ENCODE measurements at regions not wholly inside any gene's neighbourhood (a gene's known extent, or its start where the extent isn't known, plus 50 kb on each side); places are given as distances from the start of the nearest gene placed in this dataset.

GRCh38 chr10:10211409-10211808 lies 806.3 kb upstream of the CELF2 start:
- DNase-seq (no peak), ATAC-seq (no peak)

- DNase-seq = no peak
These were observed 804.4 kb upstream of the CELF2 start for GRCh38 chr10:10213237-10213636.

GRCh38 chr10:10222304-10222841 lies 795.3 kb upstream of the CELF2 start:
- DNase-seq (no peak), ATAC-seq (no peak)

More at GRCh38 chr10:10213237-10213636, 804.4 kb upstream of the CELF2 start:
- no peak for ATAC-seq

- ATAC-seq = no peak
- no peak for DNase-seq
These were observed 794.5 kb upstream of the CELF2 start for GRCh38 chr10:10223131-10223530.

- DNase-seq = no peak
- no peak for ATAC-seq
These were observed 792.5 kb upstream of the CELF2 start for GRCh38 chr10:10225136-10225676.

GRCh38 chr10:10233229-10233628 lies 784.4 kb upstream of the CELF2 start:
- DNase-seq (no peak), ATAC-seq (no peak)

GRCh38 chr10:10235003-10235402 lies 782.7 kb upstream of the CELF2 start:
- ATAC-seq (no peak), DNase-seq (no peak)

- ATAC-seq (no peak), DNase-seq (no peak)
These were observed 770.1 kb upstream of the CELF2 start for GRCh38 chr10:10247585-10247984.

GRCh38 chr10:10256860-10257259 lies 760.8 kb upstream of the CELF2 start:
- ATAC-seq = no peak
- no peak for DNase-seq

- no peak for ATAC-seq
- DNase-seq = no peak
These were observed 758.7 kb upstream of the CELF2 start for GRCh38 chr10:10259013-10259412.

- ATAC-seq (no peak), DNase-seq (no peak)
These were observed 747.3 kb upstream of the CELF2 start for GRCh38 chr10:10270126-10271050.

GRCh38 chr10:10271639-10272192 lies 746.0 kb upstream of the CELF2 start:
- DNase-seq (no peak), ATAC-seq (peak; percentile 32)

- DNase-seq (no peak), ATAC-seq (no peak)
These were observed 744.0 kb upstream of the CELF2 start for GRCh38 chr10:10273661-10274060.

- ATAC-seq (no peak), DNase-seq (no peak)
These were observed 737.8 kb upstream of the CELF2 start for GRCh38 chr10:10279906-10280305.

- ATAC-seq (no peak), DNase-seq (no peak)
These were observed 725.2 kb upstream of the CELF2 start for GRCh38 chr10:10292501-10292900.

GRCh38 chr10:10293041-10293440 lies 724.6 kb upstream of the CELF2 start:
- DNase-seq = no peak

GRCh38 chr10:10293481-10293951 lies 724.2 kb upstream of the CELF2 start:
- ATAC-seq = no peak
- no peak for DNase-seq

More at GRCh38 chr10:10293041-10293440, 724.6 kb upstream of the CELF2 start:
- no peak for ATAC-seq

- no peak for ATAC-seq
These were observed 723.3 kb upstream of the CELF2 start for GRCh38 chr10:10294184-10294880.

GRCh38 chr10:10294881-10295529 lies 722.7 kb upstream of the CELF2 start:
- DNase-seq = no peak
- ATAC-seq = no peak

More at GRCh38 chr10:10294184-10294880, 723.3 kb upstream of the CELF2 start:
- no peak for DNase-seq

- ATAC-seq = no peak
- no peak for DNase-seq
These were observed 722.1 kb upstream of the CELF2 start for GRCh38 chr10:10295537-10295936.

GRCh38 chr10:10302689-10303088 lies 715.0 kb upstream of the CELF2 start:
- no peak for DNase-seq
- no peak for ATAC-seq

- ATAC-seq = no peak
- no peak for DNase-seq
These were observed 710.6 kb upstream of the CELF2 start for GRCh38 chr10:10307036-10307435.

Data from stimulated activated naive CD8-positive, alpha-beta T cell treated with anti-CD3 and anti-CD28 coated beads, Interleukin-15, Interleukin-2, amounts not matched to agents 100 U/mL and 50 U/mL, for 24 hours (primary cell).